ENCODE measurements at regions not wholly inside any gene's neighbourhood (a gene's known extent, or its start where the extent isn't known, plus 50 kb on each side); places are given as distances from the start of the nearest gene placed in this dataset.

DNA sequence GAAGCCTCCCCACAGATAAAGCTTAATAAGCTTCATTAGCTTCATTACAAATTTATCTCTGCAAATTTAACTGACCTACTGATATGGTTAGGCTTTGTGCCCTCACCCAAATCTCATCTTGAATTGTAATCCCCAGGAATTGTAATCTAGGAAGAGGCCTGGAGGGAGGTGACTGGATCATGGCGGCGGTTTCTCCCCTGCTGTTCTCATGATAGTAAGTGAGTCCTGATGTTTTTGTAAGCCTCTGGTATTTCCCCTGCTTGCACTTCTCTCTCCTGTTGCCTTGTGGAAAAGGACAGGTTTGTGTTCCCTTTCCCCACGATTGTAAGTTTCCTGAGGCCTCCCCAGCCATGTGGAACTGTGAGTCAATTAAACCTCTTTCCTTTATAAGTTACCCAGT lies 226.1 kb upstream of the TTC14 start:
- TF ChIP-seq, protein P1, sequence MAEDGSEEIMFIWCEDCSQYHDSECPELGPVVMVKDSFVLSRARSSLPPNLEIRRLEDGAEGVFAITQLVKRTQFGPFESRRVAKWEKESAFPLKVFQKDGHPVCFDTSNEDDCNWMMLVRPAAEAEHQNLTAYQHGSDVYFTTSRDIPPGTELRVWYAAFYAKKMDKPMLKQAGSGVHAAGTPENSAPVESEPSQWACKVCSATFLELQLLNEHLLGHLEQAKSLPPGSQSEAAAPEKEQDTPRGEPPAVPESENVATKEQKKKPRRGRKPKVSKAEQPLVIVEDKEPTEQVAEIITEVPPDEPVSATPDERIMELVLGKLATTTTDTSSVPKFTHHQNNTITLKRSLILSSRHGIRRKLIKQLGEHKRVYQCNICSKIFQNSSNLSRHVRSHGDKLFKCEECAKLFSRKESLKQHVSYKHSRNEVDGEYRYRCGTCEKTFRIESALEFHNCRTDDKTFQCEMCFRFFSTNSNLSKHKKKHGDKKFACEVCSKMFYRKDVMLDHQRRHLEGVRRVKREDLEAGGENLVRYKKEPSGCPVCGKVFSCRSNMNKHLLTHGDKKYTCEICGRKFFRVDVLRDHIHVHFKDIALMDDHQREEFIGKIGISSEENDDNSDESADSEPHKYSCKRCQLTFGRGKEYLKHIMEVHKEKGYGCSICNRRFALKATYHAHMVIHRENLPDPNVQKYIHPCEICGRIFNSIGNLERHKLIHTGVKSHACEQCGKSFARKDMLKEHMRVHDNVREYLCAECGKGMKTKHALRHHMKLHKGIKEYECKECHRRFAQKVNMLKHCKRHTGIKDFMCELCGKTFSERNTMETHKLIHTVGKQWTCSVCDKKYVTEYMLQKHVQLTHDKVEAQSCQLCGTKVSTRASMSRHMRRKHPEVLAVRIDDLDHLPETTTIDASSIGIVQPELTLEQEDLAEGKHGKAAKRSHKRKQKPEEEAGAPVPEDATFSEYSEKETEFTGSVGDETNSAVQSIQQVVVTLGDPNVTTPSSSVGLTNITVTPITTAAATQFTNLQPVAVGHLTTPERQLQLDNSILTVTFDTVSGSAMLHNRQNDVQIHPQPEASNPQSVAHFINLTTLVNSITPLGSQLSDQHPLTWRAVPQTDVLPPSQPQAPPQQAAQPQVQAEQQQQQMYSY (CRISPR knock-in tag; IDR thresholded peaks at IDR 0.05) = no peak
- TF ChIP-seq FOXM1 (IDR thresholded peaks at IDR 0.05; ENCODE audit: low read depth, low read length) = no peak

All from GM12878 (cell line).